ENCODE measurements at regions not wholly inside any gene's neighbourhood (a gene's known extent, or its start where the extent isn't known, plus 50 kb on each side); places are given as distances from the start of the nearest gene placed in this dataset.

DNA sequence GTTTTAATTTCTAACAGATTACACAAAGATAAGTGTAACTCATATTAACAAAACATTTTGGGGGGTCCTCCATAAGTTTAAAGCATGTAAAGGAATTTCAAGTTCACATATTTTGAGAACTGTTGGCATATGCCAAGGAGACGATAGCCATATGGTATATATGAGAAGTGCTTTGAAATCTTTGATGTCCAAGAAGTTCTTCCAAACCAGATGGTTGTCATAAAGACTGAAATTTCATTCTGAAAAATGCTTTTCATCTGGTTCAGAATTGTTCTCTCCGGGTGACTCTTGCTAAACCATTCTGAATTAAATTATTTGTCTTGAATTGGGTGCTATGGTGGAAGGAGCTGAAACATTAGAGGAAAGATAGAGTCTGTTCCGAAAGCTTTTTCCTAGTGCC is 513.0 kb upstream of the AKR1E2 start:
- TF ChIP-seq POLR2AphosphoS5 (IDR thresholded peaks at IDR 0.05) = no peak
- no peak for TF ChIP-seq POLR2A (IDR thresholded peaks at IDR 0.05)
- TF ChIP-seq CTCF (IDR thresholded peaks at IDR 0.05) = no peak
- Histone ChIP-seq H3K4me1 (peaks cover 0 to 7% (median 4%) of the 10 kb centered on the region in 4 donors), H3K36me3 (no peaks in the 10 kb centered on the region), H3K27me3 (no peaks in the 10 kb centered on the region), H3K4me3 (no peak overlapping the region), H3K9me3 (no peaks in the 10 kb centered on the region), H3K27ac (no peak overlapping the region)
- 78% methylated on average over 3 of the region's 3 CpGs for WGBS, 2 donors
- intact Hi-C loops (cut with DNase I) = no loop called here
- DNase-seq = no peak

- DNase-seq = no peak
- no peaks in the 10 kb centered on the region for H3K36me3 ChIP-seq
- peaks cover 0 to 7% (median 4%) of the 10 kb centered on the region in 4 donors for H3K4me1 ChIP-seq
- H3K27me3 ChIP-seq = no peaks in the 10 kb centered on the region
- WGBS, 2 donors = 81 to 84% methylated on average over 4 of the region's 4 CpGs
- no peak for TF ChIP-seq EP300 (IDR thresholded peaks at IDR 0.05)
- TF ChIP-seq POLR2A (IDR thresholded peaks at IDR 0.05) = no peak
- no peak for TF ChIP-seq CTCF (IDR thresholded peaks at IDR 0.05)
- no peak for TF ChIP-seq POLR2AphosphoS5 (IDR thresholded peaks at IDR 0.05)
- H3K27ac ChIP-seq = no peak overlapping the region
- H3K9me3 ChIP-seq = no peaks in the 10 kb centered on the region
- H3K4me3 ChIP-seq = no peak overlapping the region
- intact Hi-C loops (cut with DNase I) = no loop called here
These were observed 513.8 kb upstream of the AKR1E2 start for GRCh38 chr10:4312051-4312835.

DNA sequence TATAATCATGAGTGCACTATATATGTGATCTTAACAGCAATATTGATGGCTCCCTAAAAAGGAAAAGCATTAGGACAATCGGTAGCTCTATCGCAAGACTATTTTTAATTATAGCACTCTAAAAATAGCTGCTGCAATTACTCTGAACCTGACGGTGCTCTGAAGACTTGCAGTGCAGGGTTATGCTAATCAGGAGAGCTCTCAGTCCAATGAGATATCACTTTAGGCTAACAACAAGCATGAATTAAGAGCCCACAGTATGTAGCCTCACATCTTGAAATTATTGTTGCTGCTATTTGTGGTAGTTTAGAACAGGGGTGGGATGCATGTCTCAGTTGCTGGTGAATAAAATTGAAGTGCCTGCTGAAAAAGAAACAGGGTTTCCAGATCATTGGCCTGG is 515.8 kb upstream of the AKR1E2 start:
- peak overlapping the region in 2 of 4 donors; percentile 21 to 45 for H3K27ac ChIP-seq
- DNase-seq = no peak
- 82 to 86% methylated on average over 3 of the region's 3 CpGs for WGBS, 2 donors
- intact Hi-C loops (cut with DNase I) = no loop called here
- no peaks in the 10 kb centered on the region for H3K9me3 ChIP-seq
- no peaks in the 10 kb centered on the region for H3K27me3 ChIP-seq
- TF ChIP-seq CTCF (IDR thresholded peaks at IDR 0.05) (no peak), EP300 (IDR thresholded peaks at IDR 0.05) (no peak), POLR2AphosphoS5 (IDR thresholded peaks at IDR 0.05) (no peak), POLR2A (IDR thresholded peaks at IDR 0.05) (no peak)
- no peaks in the 10 kb centered on the region for H3K36me3 ChIP-seq
- peaks cover 0 to 7% (median 2%) of the 10 kb centered on the region in 4 donors for H3K4me1 ChIP-seq
- no peak overlapping the region for H3K4me3 ChIP-seq

- 43% methylated on average over 1 of the region's 1 CpG for WGBS, 2 donors
- no peak overlapping the region for H3K27ac ChIP-seq
- no peak for DNase-seq
- H3K36me3 ChIP-seq = no peaks in the 10 kb centered on the region
- H3K4me1 ChIP-seq = peaks cover 0 to 7% (median 2%) of the 10 kb centered on the region in 4 donors
- no peaks in the 10 kb centered on the region for H3K9me3 ChIP-seq
- no peak overlapping the region for H3K4me3 ChIP-seq
- no peaks in the 10 kb centered on the region for H3K27me3 ChIP-seq
- no peak for TF ChIP-seq POLR2A (IDR thresholded peaks at IDR 0.05)
- TF ChIP-seq EP300 (IDR thresholded peaks at IDR 0.05) = no peak
- TF ChIP-seq CTCF (IDR thresholded peaks at IDR 0.05) = no peak
- no peak for TF ChIP-seq POLR2AphosphoS5 (IDR thresholded peaks at IDR 0.05)
- intact Hi-C loops (cut with DNase I) = no loop called here
These were observed 518.1 kb upstream of the AKR1E2 start for GRCh38 chr10:4307910-4308309.

DNA sequence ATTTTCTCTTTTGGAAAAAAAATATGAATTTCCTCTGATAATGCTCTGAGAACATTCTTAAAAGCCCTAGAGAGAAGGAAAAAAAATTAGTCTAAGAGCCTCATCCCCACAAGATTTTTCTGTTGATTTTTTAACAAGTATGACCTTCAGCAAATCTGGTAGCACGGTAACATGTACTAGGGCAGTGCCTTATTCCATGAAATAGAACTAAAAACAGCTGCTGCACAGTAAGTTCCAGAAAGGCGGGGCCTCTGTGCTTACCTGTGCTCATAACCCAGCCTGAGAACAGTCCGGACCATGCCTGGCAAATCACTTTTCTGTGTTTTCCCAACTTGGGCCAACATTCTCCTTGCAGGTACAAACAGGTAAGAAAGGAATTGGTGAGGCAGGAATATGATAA is 519.1 kb upstream of the AKR1E2 start:
- H3K36me3 ChIP-seq = no peaks in the 10 kb centered on the region
- no peak overlapping the region for H3K4me3 ChIP-seq
- 26 to 69% methylated on average over 3 of the region's 3 CpGs for WGBS, 2 donors
- H3K27ac ChIP-seq = no peak overlapping the region
- H3K27me3 ChIP-seq = no peaks in the 10 kb centered on the region
- intact Hi-C loops (cut with DNase I) = no loop called here
- H3K4me1 ChIP-seq = peaks cover 0 to 7% (median 2%) of the 10 kb centered on the region in 4 donors
- TF ChIP-seq EP300 (IDR thresholded peaks at IDR 0.05) (no peak), CTCF (IDR thresholded peaks at IDR 0.05) (no peak), POLR2A (IDR thresholded peaks at IDR 0.05) (no peak), POLR2AphosphoS5 (IDR thresholded peaks at IDR 0.05) (no peak)
- no peaks in the 10 kb centered on the region for H3K9me3 ChIP-seq
- DNase-seq = no peak

Measured in sigmoid colon (tissue), 6 donors.